ENCODE measurements at regions not wholly inside any gene's neighbourhood (a gene's known extent, or its start where the extent isn't known, plus 50 kb on each side); places are given as distances from the start of the nearest gene placed in this dataset.

DNA sequence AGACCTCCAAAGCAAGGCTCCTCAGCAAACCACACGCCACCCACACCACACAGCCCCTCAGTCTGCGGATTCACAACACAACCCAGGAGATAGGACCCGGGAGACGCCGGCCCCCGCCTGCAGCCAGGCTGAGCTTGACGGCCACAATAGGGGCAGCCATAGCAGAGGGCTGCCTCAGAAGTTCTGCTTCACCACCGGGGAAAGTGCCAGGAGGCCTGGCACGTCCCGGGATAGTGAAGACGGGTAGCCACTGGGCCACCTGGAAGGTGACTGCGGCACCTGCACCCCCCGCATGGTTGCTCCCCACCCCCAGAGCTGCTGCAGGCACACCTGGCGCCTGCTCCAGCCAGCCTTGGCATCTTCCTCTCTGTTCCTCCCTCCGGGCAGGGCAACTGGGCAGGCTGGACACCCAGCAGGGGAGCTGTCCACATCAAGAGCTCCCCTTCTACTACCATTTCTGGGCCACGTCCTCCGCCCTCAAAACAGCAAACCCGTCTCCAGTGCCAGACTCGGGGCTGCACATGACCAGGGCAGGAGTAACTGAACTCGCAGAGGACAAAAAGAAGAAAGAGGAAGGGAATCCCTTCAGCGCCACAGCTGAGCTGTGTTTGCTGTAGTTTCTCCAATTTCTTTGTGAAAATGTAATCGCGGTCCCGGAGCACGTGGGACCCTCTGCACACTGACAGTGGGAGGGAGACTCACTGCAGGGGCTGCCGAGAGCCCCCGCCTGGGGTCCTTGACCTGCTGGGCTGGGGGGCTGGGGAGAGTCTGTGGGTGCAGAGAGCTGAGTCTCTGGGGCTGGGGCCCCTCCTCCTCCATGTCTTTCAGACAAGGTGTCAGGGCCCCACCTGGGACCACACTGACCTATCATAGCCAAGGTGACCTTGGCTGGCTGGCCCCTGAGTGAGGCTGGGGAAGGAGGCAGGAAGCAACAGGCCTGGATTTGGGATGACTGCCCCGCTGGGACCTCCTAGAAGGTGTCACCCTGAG, 74.2 kb upstream of the C14orf180 start:
- DNase-seq: no peak

DNA sequence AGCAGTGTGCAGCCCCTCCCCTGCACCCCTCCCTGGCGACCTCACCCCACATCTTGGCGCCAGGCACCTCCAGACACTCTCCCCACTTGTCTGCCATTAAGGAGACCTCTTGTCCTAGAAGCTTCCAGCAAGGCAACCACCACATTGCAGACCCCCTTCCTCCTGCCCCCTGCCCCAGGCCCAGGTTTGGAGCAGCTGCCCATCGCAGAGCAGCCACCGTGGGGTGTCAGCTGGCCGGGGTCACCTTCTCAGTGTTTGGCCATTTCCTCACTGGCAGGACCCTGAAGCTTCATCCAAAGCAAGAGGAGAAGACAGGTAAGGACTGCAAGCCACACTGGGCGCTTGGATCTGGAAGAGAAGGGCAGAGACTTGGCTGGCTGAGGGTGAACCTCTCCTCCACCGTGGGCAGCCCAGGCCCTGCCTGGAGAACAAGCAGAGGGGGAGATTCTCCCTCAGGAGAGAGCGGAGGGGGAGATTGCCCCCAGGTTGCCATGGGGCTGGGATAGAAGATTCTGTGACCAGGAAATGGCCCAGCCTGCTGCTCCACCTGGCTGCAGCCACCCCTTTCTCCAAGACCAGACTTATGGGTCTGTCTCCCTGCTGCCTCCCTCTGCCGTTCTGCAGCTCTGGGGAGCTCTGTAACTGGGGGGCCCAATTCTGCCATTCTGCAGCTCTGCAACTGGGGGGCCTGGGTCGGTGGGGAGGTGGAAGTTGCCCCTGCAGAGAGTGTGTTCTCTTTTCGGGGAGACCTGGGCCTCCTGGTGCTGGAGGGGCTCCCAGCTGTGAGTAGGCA, 72.9 kb upstream of the C14orf180 start:
- no peak for DNase-seq

GRCh38 chr14:104507443-104507842, 72.1 kb upstream of the C14orf180 start:
- no peak for DNase-seq

- no peak for DNase-seq
Observed at GRCh38 chr14:104509673-104510072, 69.9 kb upstream of the C14orf180 start.

DNA sequence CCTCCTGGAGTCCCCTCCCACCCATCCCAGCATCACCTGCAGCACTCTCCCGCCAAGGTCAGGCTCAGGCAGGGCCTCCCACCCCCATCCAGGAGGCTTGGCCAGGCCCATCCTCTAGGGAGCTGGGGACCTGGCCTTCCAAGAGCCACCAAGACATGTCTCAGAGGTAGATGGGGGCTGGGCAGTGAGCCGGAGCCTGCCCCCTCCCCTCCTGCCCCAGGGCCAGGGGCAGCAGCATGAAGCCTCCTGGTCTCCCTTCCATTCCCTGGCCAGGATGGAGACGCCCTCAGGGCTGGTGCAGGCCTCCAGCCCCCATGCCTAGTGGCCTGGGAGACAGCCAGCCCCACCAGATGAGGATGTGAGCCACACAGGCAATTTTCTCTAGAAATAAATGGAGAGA, 69.3 kb upstream of the C14orf180 start:
- DNase-seq: no peak

DNA sequence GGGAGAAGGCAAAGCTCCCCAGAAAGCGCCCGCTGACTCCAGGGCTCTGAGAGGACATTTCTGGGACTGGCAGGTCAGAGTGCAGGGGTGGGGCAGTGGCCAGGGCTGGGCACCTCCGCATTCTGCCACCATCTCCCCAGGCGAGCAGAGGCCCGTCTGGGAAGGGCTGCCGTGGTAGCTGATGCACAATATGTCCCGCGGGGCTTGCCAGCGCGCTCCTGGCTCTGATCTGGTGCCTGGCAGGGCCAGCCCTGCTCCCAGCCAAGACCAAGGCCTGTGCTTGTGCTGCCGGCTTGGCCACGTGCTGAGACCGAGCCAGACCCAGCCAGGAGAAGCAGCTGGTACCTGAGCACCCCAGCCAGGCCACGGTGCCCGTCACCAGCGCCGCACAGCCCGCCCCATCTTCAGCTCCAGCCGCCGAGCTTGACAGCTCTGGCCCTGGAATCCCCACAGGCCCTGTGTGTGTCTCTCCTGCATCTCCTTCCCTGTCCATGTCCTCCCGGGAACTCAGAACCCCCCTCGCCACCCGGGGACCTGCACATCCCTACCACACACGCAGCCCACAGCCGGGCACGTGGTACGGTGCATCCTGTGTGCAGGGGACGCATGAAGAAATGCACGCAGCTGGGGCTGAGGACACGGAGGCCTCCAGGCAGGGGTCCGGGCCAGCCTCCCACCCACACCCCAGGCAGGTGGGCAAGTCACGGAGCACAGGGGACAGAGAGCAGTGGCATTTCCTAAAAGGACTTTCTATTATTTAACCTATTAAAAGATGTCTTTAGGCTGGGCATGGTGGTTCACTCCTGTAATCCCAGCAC, 68.6 kb upstream of the C14orf180 start:
- no peak for DNase-seq

GRCh38 chr14:104512061-104512460, 67.5 kb upstream of the C14orf180 start:
- DNase-seq: no peak

- DNase-seq: no peak
Observed at GRCh38 chr14:104512771-104513640, 66.6 kb upstream of the C14orf180 start.

DNA sequence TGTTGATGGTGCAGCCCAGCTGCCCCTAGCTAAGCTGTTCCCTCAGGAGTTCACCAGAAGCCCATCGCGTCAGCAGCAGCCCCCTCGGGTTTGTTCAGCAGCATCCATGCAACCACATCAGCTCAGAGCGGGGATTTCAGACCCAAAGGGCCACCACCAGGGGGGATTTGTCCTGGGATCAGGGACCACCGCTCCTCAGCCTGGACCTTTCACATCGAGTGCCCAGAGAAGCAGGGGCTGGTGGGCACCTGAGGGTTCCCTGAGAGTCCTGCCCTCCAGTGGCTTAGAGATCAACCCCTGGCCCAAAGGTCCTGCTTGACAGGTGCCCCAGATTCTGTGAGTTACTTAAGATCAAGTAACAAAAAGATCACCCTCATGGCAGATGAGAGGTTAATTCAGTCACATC, 65.9 kb upstream of the C14orf180 start:
- DNase-seq: no peak

DNA sequence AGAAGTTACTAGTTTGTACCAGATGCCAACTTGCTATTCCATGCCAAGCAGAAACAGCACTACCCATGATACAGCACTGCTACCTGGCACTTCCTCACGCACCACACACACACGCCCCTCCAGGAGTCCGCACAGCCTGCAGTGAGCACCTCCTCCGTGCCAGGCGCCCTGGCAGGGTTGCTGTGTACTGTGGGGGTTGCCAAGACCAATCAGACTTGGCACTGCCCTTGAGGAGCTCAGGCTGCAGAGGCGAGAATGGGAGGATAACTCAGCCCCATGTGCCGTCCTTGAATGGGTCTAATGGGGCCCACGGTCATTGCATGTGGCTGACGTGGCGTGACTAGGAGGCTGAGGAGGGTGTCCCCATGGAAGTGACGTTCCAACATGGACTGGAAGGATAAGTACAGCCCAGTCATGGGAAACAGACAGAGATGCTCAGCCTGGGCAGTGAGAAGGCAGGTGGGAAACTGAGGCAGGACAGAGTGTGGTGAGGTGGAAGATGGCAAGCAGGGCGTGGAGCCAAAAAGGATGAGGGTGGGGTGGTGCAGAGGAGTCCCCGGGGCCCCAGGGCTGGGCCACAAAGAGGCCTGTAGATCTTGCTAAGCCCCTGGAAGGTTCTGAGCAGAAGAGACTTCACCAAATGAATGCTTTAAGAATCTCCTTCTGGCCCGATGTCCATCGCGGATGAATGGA, 65.3 kb upstream of the C14orf180 start:
- DNase-seq: no peak

DNA sequence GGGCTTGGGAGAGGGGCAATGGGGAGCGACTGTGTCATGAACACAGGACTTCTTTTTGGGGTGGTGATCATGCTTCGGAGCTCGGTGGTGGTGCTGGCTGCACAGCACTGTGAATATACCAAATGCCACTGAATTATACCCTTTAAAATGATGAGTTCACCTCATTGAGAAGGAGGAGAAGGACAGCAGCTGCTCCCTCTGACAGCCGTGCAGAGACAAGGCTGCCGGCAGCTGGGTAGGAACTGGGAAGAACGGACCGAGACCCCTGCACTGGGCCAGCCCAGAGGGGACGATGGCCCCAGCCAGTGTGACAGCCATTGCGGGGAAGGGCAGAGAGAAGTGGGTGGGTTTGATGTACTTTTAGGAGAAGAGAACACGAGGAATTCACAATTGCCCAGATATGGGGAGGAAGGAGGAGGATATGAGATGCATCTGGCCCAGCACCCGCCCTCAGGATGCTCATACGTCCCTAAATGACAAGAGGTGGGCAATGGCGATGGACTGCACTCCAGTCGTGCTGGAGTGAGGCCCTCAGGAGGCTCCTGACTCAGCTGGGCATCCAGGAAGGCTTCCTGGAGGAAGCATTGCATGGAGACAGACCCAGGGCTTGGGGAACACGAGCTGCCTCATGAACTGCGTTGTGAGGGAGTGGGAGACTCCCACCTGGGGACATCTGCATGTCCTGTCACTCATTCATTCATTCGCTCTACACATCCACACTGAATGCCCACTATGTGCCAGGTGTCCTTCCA, 64.3 kb upstream of the C14orf180 start:
- no peak for DNase-seq

DNA sequence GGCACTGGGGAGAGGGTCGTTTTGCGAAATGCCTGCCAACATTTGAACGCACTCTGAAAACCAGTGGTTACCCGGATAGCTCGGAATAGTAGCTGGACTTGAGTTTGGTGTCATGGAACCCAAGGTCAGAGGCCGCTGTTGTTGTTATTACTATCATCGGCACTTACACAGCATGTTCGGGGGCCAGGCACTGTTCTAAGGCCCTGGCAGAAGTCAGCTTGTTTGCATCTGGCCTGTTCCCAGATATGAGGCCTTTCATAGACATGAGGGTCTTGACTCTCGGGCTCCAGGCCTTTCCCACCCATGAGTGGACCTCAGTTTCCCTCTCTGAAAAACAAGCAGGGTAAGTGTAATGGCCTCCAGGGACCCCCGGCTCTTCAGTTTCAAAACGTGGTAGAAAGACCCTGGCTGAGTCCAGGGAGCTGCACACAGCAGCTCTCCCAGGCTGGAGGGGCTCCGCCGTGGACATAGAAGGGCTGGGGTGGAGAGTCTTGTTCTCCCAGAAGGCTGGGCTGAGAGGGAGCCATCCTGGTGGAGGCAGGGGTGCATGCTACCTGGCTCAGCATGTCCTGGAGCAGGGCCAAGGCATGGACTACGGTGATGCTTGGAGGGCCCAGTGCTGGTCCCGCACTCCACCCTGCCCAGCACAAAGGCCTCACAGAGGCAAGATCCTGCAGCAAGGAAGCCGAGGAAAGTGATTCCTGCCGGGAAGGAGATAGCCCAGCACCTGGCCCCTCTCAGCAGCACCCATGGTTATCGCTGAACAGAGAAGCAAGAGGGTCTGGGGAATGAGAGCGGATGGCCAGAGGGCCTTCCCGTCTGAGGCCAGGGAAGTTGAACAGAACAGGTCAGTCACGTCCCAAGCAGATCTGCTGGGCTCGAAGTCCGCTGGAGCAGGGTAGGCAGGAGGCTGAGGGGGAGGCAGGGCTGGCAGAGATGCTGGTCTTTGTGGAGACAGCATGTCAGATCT, 63.5 kb upstream of the C14orf180 start:
- no peak for DNase-seq

DNA sequence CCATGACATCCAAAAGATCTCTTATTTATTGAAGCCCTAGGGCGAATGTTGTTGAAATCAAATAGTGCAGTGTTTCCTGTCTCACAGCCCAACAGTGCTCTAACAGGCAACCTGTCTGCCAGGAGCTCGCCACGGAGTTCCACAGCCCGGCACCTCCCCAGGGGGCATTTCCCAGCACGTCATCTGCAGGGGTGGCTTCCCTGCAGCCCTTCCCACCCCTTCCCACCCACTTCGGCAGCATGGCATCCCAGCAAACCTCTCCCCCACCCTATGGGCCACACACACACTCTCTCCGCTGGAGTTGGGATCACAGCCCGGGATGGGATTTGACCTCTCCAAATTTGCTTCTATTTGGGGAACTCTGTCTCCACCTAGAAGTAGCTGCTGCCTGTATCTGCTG, 62.7 kb upstream of the C14orf180 start:
- no peak for DNase-seq

DNA sequence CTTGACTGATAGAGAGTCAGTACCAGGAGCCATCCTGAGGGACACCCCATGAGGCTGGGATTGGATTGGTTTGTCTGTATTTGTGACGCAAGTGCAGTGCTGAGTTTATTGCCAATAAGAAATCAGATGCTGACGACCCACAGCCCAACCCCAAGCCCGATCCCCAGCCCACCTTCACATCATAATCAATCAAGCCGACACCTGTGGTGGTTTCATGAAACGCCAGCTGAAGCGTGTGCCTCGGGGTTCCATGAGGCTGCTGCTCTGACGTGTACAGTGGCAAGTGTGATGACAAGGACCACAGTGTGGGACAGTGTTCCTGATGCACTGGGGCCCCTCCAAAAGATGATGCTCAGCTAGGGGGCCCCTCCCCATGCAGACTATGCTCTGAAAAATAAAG, 62.1 kb upstream of the C14orf180 start:
- DNase-seq: no peak

- no peak for DNase-seq
Observed at GRCh38 chr14:104517867-104518266, 61.7 kb upstream of the C14orf180 start.

DNA sequence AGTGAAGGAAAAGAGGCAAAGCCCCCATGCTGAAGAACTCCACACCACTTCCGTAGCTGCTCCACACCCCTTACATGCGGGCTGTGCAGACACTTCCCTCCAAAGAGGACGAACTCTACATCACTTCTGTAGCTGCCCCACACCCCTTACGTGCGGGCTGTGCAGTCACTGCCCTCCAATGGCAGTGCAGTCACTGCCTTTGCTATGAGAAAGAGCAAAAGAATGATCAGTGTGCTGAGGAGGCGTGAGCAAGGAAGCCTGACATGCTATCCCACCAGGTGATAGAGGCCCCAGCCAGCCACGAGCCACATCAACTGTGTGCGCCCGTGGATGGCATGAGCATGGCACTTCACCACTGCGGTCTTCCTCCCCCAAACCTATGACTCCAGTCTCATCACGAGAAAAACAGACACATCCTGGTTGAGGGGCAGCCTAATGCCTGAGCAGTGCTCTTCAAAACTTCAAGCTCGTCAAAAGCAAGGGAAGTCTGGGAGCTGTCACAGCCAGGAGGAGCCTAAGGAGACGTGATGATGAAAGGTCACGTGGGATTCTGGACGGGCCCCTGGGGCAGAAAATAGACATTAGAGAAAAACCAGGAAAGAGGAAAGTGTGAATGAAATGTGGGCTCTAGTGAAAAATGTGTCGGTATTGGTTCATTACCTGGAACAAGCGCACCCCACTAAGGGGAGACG, 60.8 kb upstream of the C14orf180 start:
- no peak for DNase-seq

DNA sequence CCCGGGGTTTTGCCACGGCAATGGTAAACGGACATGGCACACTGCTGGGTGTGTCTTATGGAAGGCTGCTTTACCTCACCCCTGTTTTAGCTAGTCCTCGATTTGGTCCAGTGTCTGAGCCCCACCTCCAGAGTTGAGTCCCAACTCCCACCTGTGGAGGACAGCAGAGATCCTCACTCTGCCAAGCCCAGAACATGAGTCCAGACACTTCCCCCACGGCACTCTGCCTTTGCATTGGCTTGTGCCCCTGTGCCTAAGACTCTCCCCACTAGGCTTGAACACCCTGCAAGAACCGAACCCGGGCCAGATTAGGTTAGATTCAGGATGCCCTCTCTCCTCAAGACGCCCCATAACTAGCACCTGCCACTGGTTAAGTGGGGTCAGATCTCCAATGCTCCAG, 59.8 kb upstream of the C14orf180 start:
- DNase-seq: no peak

DNA sequence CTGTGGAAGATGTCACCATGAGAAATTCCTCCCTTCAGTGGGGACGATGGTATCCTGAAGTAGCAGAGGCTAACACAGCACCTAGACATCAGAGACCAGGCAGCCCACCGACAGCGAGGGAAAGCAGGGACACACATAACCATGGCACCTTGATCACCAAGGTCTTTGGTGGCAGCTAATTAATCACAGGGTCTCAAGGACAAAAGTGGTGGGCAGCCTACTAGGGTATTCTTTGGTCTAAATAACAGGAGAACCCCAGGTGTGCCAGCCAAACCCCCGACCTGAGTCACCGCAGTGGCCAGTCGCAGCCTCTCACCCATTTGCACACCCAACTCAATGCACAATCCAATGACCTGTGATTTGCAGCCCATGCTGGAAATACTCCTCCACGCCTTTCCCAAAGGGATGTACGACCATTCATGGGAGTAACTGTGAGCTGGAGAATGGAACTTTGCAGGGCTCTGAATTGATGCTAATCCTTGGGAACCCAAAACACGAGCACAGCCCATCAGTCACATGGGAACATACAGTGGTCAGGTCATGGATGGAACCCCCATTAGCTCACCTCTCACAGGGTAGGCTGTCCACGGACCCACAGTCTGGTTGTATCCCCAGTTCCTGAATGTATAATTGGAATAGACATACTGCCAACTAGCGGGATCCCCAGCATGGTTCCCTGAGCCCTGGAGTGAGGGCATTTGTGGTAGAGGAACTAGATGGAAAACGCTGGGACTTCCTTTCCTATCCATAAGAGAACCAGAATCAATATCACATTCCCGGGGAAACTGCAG, 58.7 kb upstream of the C14orf180 start:
- DNase-seq: no peak
